H1 (cell line): ENCODE measurements at regions not wholly inside any gene's neighbourhood (a gene's known extent, or its start where the extent isn't known, plus 50 kb on each side); places are given as distances from the start of the nearest gene placed in this dataset.

Experiments used
- CTCF ChIA-PET: fragments of 300-600 bp; sonication (Branson Sonifier 250); formaldehyde crosslinking; loops from one replicate; lab custom pipeline; 2021; ENCODE audit not compliant: partially characterized antibody; lab: Charles Lee
- POLR2A ChIA-PET: fragments of 300-600 bp; sonication (Branson Sonifier 250); formaldehyde crosslinking; loops from one replicate; lab custom pipeline; 2021; ENCODE audit warnings: inconsistent platforms; ENCODE audit not compliant: partially characterized antibody; lab: Charles Lee
- DNase-seq, 2 experiments: peaks; one replicate each; pipeline versions ENCODE4 v3.0.0 to v3.0.0-alpha.2; 2010 to 2022; ENCODE audit warnings: low spot score in 2 of 2, low read depth in 1 of 2, mixed read lengths in 1 of 2
- FAIRE-seq: peaks from 2 replicates; lab custom pipeline; 2011; peaks lifted over from hg19 to GRCh38; lab: Jason Lieb, UNC
- H2AFZ ChIP-seq: 2 replicates; pipeline ENCODE4 v1.8.1; 2012; ENCODE audit warnings: low read length, inconsistent platforms
- H2AK5ac ChIP-seq: 2 replicates; pipeline ENCODE4 v1.6.1; 2013; ENCODE audit warnings: low read depth, low read length
- H2BK120ac ChIP-seq: replicated peaks from 2 replicates; pipeline ENCODE3; 2013; ENCODE audit warnings: low read depth, low read length, inconsistent platforms
- H2BK12ac ChIP-seq: 2 replicates; pipeline ENCODE4 v1.6.1; 2013; ENCODE audit warnings: low read depth, low read length
- H2BK15ac ChIP-seq: 2 replicates; pipeline ENCODE4 v1.6.1; 2013; ENCODE audit warnings: low read length
- H2BK20ac ChIP-seq: 2 replicates; pipeline ENCODE4 v1.6.1; 2013; ENCODE audit warnings: low read length
- H2BK5ac ChIP-seq: 2 replicates; pipeline ENCODE4 v1.6.1; 2013; ENCODE audit warnings: low read depth, low read length
- H3K14ac ChIP-seq: 2 replicates; pipeline ENCODE4 v1.6.1; 2013; ENCODE audit warnings: inconsistent platforms; ENCODE audit not compliant: insufficient read length
- H3K18ac ChIP-seq: 2 replicates; pipeline ENCODE4 v1.6.1; 2013; ENCODE audit warnings: low read length; ENCODE audit errors: extremely low read depth
- H3K23ac ChIP-seq: 2 replicates; pipeline ENCODE4 v1.6.1; 2013; ENCODE audit warnings: inconsistent platforms; ENCODE audit not compliant: insufficient read length
- H3K23me2 ChIP-seq: 2 replicates; pipeline ENCODE4 v1.6.1; 2013; ENCODE audit warnings: low read depth, low read length
- H3K27ac ChIP-seq: 2 replicates; pipeline ENCODE4 v1.6.1; 2011; ENCODE audit warnings: low read depth, low read length, inconsistent platforms
- H3K27me3 ChIP-seq, 4 experiments: replicated peaks in 1 of 4; 1 replicate in 1 of 4; 2 replicates in 3 of 4; pipeline versions ENCODE4 v1.6.1 to v1.8.1; 2011 to 2013; ENCODE audit warnings: low read length in 3 of 4, mild to moderate bottlenecking in 3 of 4, inconsistent platforms in 2 of 4, mixed read lengths in 2 of 4, moderate library complexity in 1 of 4; ENCODE audit not compliant: control insufficient read depth in 3 of 4, insufficient read depth in 3 of 4; ENCODE audit errors: extremely low read depth in 1 of 4
- H3K36me3 ChIP-seq, 4 experiments: 2 replicates each; pipeline versions ENCODE4 v1.6.1 to v1.8.1; 2011 to 2013; ENCODE audit warnings: mild to moderate bottlenecking in 4 of 4, low read length in 3 of 4, moderate library complexity in 2 of 4, control low read depth in 1 of 4, inconsistent platforms in 1 of 4; ENCODE audit not compliant: insufficient read depth in 4 of 4, control insufficient read depth in 2 of 4
- H3K4ac ChIP-seq: replicated peaks from 2 replicates; pipeline ENCODE3; 2013; ENCODE audit warnings: low read length, low read depth, mixed read lengths, inconsistent platforms; ENCODE audit not compliant: insufficient read length
- H3K4me1 ChIP-seq, 4 experiments: replicated peaks in 1 of 4; 1 replicate in 1 of 4; 2 replicates in 3 of 4; pipeline versions ENCODE4 v1.6.1 to v1.8.1; 2011 to 2013; ENCODE audit warnings: low read length in 3 of 4, inconsistent platforms in 2 of 4, mixed read lengths in 1 of 4; ENCODE audit not compliant: insufficient read depth in 4 of 4, control insufficient read depth in 3 of 4
- H3K4me2 ChIP-seq, 2 experiments: 2 replicates each; pipeline versions ENCODE4 v1.6.1 to v1.8.1; 2011 to 2013; ENCODE audit warnings: low read depth in 2 of 2, low read length in 2 of 2, control low read depth in 1 of 2, inconsistent platforms in 1 of 2, mild to moderate bottlenecking in 1 of 2; ENCODE audit not compliant: insufficient read depth in 1 of 2
- H3K4me3 ChIP-seq, 4 experiments: fragments of 200-600, 300-600 bp in 1 of 4; sonication (generic), shearing (Covaris generic), sonication (Bioruptor Twin) in 1 of 4; 2 replicates each; pipeline versions ENCODE4 v1.5.1 to v1.8.1; 2011 to 2016; ENCODE audit warnings: low read length in 4 of 4, low read depth in 3 of 4, control low read depth in 2 of 4, inconsistent platforms in 2 of 4, mild to moderate bottlenecking in 2 of 4, mixed read lengths in 1 of 4, moderate library complexity in 1 of 4; ENCODE audit not compliant: insufficient read depth in 2 of 4; ENCODE audit errors: extremely low read depth in 1 of 4
- H3K56ac ChIP-seq: replicated peaks from 2 replicates; pipeline ENCODE3; 2013; ENCODE audit warnings: low read depth, mild to moderate bottlenecking, mixed read lengths, low read length, inconsistent platforms; ENCODE audit not compliant: insufficient read length
- H3K79me1 ChIP-seq: 2 replicates; pipeline ENCODE4 v1.6.1; 2013; ENCODE audit warnings: low read depth, low read length, control low read depth
- H3K79me2 ChIP-seq, 2 experiments: 2 replicates each; pipeline versions ENCODE4 v1.6.1 to v1.8.1; 2012 to 2013; ENCODE audit warnings: low read length in 2 of 2, mild to moderate bottlenecking in 2 of 2, inconsistent platforms in 1 of 2; ENCODE audit not compliant: insufficient read depth in 2 of 2, control insufficient read depth in 1 of 2
- H3K9ac ChIP-seq, 4 experiments: replicated peaks in 1 of 4; 1 replicate in 1 of 4; 2 replicates in 3 of 4; pipeline versions ENCODE4 v1.6.1 to v1.8.1; 2011 to 2013; ENCODE audit warnings: low read depth in 3 of 4, low read length in 3 of 4, control low read depth in 2 of 4, mild to moderate bottlenecking in 2 of 4, moderate library complexity in 2 of 4, inconsistent platforms in 1 of 4; ENCODE audit errors: extremely low read depth in 1 of 4
- H3K9me3 ChIP-seq, 2 experiments: 2 replicates each; pipeline versions ENCODE4 v1.6.1 to v1.8.1; 2012 to 2013; ENCODE audit warnings: mild to moderate bottlenecking in 2 of 2, moderate library complexity in 2 of 2, control low read depth in 1 of 2, inconsistent platforms in 1 of 2, low read depth in 1 of 2, low read length in 1 of 2, mixed read lengths in 1 of 2; ENCODE audit not compliant: insufficient read depth in 2 of 2
- H4K20me1 ChIP-seq, 2 experiments: replicated peaks in 1 of 2; 2 replicates each; pipeline versions ENCODE3 to v1.8.1; 2011 to 2013; ENCODE audit warnings: inconsistent platforms in 2 of 2, low read length in 2 of 2, mild to moderate bottlenecking in 1 of 2; ENCODE audit not compliant: insufficient read depth in 2 of 2, control insufficient read depth in 1 of 2
- H4K5ac ChIP-seq: 2 replicates; pipeline ENCODE4 v1.6.1; 2013; ENCODE audit warnings: low read length, low read depth, mixed read lengths, inconsistent platforms; ENCODE audit not compliant: insufficient read length
- H4K8ac ChIP-seq: 2 replicates; pipeline ENCODE4 v1.8.0; 2013; ENCODE audit warnings: mild to moderate bottlenecking, moderate library complexity, low read length, inconsistent platforms; ENCODE audit not compliant: insufficient read depth; ENCODE audit errors: extremely low read depth
- H4K91ac ChIP-seq: replicated peaks from 2 replicates; pipeline ENCODE3; 2013; ENCODE audit warnings: low read length, mixed read lengths, inconsistent platforms; ENCODE audit not compliant: insufficient read length
- SIX5 ChIP-seq: IDR thresholded peaks from 2 replicates; pipeline ENCODE4 v1.6.1; 2011; ENCODE audit warnings: mild to moderate bottlenecking, low read depth, low read length
- WGBS, 2 experiments: shearing (Covaris generic) in 1 of 2; methylation state at CpG; one replicate each; pipeline versions ENCODE4 v1.1.6 to v1.1.7; 2013 to 2015; ENCODE audit warnings: low lambda C conversion rate in 2 of 2, mixed read lengths in 2 of 2, inconsistent platforms in 1 of 2, low coverage in 1 of 2, missing lambda C conversion rate in 1 of 2; ENCODE audit not compliant: insufficient replicate concordance in 2 of 2, insufficient coverage in 1 of 2, insufficient read length in 1 of 2; ENCODE audit errors: extremely low coverage in 1 of 2, missing lambda C conversion rate in 1 of 2; 5-methylcytosine and 5-hydroxymethylcytosine counted together
- TF ChIP-seq, protein P1 (sequence below): IDR thresholded peaks from 2 replicates; pipeline ENCODE4 v1.6.1; 2012; ENCODE audit warnings: inconsistent platforms

DNA sequence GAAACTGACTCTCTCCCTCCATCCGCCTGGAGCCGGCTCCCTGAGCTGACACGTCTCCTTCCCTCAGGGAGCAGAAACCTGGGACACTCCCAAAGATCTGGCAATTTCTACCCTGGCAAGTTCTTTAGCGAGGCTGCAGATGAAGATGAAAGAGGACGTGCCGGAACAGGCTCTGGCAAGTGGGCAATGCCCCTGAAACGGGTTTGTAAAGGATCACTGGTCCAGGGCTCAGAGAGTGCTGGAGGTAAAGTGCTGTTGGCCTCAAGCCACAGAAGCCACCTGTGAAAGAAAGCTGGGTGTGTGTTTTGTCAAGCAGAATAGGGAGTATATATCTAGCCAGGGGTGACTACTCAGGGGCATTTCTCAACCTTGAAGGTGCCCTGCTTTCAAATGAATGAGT is 131.4 kb upstream of the ATP6AP2 start:
- POLR2A ChIA-PET, result no interaction called here
- H2BK15ac ChIP-seq, result no peak overlapping the region
- H3K79me2 ChIP-seq, result no peaks in the 10 kb centered on the region
- no peak overlapping the region for H3K4me2 ChIP-seq
- no peak overlapping the region for H2AK5ac ChIP-seq
- no peaks in the 10 kb centered on the region for H3K79me1 ChIP-seq
- H3K14ac ChIP-seq, result no peak overlapping the region
- H3K9ac ChIP-seq, result no peak overlapping the region
- no peak overlapping the region for H2BK120ac ChIP-seq
- no peak overlapping the region for H3K23ac ChIP-seq
- H3K36me3 ChIP-seq, result no peaks in the 10 kb centered on the region
- no peak overlapping the region for H4K8ac ChIP-seq
- no peak overlapping the region for H4K5ac ChIP-seq
- no peaks in the 10 kb centered on the region; a peak in 1 of 7 replicates for H3K27me3 ChIP-seq
- no peaks in the 10 kb centered on the region for H3K23me2 ChIP-seq
- no peak overlapping the region for H2BK20ac ChIP-seq
- no peak overlapping the region for H2BK12ac ChIP-seq
- no peak overlapping the region for H2BK5ac ChIP-seq
- H3K56ac ChIP-seq, result no peak overlapping the region
- no peak overlapping the region for H3K27ac ChIP-seq
- FAIRE-seq, result no peak
- H3K9me3 ChIP-seq, result no peaks in the 10 kb centered on the region; a peak in 1 of 4 replicates
- H4K20me1 ChIP-seq, result no peaks in the 10 kb centered on the region
- CTCF ChIA-PET, result no interaction called here
- peaks cover 0 to 3% (median 0%) of the 10 kb centered on the region in 4 experiments; a peak in 1 of 7 replicates for H3K4me1 ChIP-seq
- 90% methylated on average over 6 of the region's 7 CpGs; no CpG with 5 or more reads in 1 of the 2 experiments for WGBS, 2 experiments
- DNase-seq, result no peak
- TF ChIP-seq, protein P1, sequence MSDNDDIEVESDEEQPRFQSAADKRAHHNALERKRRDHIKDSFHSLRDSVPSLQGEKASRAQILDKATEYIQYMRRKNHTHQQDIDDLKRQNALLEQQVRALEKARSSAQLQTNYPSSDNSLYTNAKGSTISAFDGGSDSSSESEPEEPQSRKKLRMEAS, result no peak
- TF ChIP-seq SIX5, result no peak
- H3K18ac ChIP-seq, result no peak overlapping the region
- no peak overlapping the region for H2AFZ ChIP-seq
- H4K91ac ChIP-seq, result no peak overlapping the region
- H3K4ac ChIP-seq, result no peak overlapping the region
- no peak overlapping the region for H3K4me3 ChIP-seq
